NAMALWA (cell line): ENCODE measurements at regions not wholly inside any gene's neighbourhood (a gene's known extent, or its start where the extent isn't known, plus 50 kb on each side); places are given as distances from the start of the nearest gene placed in this dataset.
A peak's percentile ranks its signal among the peaks of the same experiment; 100 is the strongest.
"Not testable (repeated sequence)": the region's sequence is repeated elsewhere in the genome, so short reads cannot be mapped to it uniquely, and the experiment has no call there.

ENCODE experiments used
- DNase-seq: peaks from one replicate; pipeline ENCODE4 v3.0.0-alpha.2; 2015; ENCODE audit warnings: low spot score

DNA sequence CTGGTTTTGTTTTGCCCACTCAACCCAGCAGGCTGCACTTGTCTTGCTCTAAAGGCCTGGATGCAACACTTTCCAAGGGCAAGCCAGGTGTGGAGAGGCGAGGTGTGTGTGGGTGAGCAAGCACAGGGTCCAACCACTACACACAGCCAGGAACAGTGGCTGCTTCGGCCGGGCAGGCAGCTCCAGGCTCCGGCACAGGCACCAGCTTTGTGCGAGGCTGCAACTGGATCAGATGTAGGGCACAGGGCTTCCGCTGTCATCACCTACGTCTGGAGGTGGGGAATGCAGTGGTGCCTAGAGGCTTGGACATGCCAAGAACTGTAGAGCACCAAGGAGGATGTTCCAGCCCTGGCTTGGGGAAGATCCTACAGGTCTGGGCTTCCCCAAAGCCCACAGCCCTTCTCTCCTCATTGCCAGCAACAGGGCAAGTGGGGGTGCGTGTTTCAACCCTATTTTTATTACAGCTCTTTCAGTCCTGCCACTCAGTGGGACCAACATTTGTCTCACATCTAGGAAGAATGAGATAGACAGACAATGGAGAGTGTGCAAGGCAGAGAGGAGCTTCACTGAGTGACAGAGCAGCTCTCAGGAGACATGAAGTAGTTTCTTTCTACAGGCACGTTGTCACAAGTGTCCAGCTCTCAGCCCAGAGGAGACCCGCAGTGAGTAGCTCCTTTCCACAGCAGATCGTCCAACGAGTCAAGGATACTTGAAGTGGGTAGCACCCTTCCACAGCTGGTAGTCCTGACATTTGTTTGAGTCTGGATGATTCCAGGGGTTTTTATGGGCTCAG lies 622.2 kb downstream of the CDH9 start:
- DNase-seq: no peak

DNA sequence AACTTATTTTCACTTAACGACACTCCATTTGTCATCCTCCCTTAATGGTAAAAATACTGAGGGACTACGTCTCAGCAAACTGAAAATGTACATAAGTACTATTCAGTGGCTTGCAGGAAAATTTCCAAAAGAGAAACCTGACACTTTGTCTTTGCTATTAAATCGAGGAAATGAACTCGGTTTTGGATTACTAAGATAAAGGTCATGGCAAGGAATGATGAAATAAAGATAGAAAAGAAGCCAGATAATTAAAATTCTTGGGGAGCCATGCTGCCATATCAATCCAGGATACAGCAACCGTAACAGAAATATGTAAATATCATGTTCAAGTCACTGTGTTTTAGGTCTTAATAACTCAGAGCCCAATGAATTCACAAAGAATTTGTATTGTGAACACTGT lies 647.8 kb downstream of the CDH9 start:
- DNase-seq: no peak

DNA sequence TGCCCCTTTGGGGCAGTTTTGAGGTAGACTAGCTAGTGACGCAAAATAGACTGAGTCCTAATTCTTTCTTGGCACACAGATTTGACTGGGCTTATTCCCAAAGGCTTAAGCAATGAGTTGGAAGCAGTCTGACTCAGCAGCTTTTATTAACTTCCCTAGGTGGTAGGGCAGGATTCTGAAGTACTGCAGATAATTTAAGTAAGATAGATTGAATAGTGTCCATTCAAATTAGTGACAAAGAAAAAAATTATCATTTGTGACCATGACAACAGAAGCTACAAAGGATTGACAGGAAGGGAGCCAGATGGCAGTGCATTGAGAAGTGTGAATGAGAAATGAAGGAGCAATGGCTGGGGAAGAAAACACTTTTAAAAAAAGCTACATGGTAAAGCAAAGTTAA lies 649.4 kb downstream of the CDH9 start:
- no peak for DNase-seq

DNA sequence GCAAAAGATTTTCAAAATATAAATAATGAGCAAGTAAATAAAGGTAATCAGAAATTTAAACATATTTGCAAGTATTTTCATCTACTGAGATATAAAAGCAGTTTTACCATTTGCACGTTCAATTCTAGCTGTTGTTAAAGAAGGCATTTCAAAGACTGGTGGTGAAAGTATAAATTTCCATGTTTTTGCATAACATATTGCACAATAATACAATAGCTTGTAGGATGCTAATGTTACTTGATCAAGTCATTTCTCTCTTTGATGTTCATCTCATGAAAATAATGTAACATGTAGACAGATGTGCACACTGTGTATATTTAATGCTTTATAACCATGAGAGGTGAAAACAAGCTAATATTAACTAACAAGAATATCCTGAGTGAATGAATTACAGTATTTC lies 651.9 kb downstream of the CDH9 start:
- DNase-seq: no peak

DNA sequence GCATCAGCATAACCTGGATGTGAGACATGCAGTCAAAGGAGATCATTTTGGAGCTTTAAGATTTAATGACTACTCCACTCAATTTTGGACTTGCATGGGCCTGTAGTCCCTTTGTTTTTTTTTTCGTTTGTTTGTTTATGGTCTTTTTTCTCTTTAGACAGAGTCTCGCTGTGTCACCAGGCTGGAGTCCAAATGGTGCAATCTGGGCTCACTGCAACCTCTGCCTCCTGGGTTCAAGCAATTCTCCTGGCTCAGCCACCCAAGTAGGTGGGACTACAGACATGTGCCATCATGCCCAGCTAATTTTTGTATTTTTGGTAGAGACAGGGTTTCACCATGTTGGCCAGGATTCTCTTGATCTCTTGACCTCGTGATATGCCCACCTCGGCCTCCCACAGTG lies 673.8 kb downstream of the CDH9 start:
- DNase-seq: not testable (repeated sequence)

DNA sequence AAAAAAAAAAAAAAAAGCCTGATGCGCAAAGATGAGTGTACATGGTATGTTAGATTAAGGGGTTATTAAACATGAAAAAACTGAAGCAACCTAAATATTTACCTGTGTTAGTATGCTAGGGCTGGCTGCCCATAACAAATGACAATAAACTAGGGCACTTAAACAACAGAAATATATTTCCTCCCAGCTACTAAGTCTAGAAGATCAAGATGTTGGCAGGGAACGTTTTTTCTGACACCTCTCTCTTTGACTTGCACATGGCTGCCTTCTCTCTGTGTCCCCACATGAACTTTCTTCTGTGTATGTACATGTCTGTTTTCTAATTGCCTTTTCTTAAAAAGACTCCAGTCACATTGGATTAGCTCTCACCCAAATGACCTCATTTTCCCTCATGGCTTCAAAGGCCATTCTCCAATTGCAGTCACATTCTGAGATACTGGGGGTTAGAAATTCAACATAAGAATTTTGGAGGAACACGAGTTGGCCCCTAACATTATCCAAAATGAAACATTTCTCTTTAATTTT lies 694.5 kb downstream of the CDH9 start:
- DNase-seq: no peak

DNA sequence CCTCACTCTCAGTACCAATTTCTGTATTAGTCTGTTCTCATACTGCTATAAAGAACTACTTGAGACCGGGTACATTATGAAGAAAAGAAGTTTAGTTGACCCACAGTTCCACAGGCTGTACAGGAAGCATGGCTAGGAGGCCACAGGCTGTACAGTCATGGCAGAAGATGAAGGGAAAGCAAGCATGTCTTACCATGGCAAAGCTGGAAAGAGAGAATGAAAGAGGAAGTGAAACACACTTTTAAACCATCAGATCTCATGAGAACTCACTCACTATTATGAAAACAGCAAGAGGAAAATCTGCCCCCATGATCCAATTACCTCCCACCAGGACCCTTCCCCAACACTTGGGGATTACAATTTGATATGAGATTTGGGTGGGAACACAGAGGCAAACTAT lies 698.8 kb downstream of the CDH9 start:
- peak; percentile 14 for DNase-seq

DNA sequence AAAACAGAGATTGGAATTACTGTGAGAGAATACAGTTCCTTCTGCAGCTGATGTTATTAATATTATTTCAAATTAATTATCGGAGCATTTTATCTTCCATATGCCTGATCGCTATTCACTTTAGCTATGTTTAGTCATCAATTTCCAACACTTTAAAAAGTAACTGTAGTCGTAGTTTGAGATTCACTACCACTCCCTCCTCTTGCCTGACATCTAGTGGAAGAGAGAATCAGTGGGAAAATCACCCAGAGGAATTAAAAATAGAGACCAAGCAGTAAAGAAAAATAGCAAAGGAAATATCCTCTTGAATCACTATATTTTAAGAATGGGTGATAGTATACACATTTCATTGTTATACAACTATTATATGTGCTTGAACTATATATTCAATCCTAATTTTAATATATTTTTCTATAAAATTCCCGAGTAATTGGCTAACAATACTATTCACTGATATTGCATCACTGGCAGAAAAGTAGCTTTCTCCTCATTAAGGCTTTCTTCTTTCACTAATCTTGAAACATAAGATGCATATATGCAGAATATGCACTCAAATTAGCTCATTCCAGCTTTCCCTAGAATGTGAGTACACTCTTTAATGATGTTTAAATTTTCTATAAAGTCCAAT lies 708.7 kb downstream of the CDH9 start:
- peak; percentile 38 for DNase-seq

DNA sequence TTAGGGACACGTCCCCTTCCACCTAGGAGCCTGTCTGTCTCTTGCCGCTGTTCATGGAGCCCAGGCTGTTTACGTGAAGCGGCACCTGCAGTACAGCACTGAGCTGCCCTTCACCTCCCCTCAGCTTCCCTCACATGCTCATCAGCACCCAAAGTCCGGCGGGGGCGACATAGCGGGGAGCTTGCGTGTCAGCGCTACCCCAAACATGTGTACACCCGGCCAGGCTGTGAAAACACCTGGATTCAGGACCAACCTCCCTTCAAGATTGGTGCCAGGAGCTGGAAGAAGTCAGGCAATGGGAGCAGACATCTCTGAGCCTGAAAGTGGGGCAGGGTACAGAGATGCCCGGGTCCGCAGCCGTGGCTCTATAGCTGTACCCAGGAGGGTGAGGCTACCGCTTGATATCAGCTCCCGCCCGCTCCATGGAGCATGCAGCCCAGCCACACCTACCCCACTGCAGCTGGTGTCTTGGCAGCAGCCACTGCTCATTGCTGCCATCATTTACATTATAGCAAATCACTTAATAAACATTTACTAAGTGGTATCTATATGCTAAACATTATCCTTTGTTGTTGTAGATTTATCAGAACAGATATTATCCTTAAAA lies 712.1 kb downstream of the CDH9 start:
- DNase-seq: no peak

DNA sequence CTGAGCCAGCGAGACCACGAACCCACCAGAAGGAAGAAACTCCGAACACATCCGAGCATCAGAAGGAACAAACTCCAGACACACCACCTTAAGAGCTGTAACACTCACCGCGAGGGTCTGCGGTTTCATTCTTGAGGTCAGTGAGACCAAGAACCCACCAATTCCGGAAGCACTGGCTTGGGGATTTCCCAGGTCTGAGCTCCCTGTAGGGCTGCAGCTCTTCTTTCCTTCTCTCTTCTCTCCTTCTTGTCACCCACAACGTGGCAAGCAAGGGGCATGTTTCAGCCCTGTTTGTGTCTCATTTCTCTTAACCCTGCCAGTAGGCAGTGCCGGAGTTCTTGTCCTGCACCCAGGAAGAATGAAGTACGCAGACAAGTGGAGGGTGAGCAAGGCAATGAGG lies 713.0 kb downstream of the CDH9 start:
- DNase-seq: not testable (repeated sequence)

DNA sequence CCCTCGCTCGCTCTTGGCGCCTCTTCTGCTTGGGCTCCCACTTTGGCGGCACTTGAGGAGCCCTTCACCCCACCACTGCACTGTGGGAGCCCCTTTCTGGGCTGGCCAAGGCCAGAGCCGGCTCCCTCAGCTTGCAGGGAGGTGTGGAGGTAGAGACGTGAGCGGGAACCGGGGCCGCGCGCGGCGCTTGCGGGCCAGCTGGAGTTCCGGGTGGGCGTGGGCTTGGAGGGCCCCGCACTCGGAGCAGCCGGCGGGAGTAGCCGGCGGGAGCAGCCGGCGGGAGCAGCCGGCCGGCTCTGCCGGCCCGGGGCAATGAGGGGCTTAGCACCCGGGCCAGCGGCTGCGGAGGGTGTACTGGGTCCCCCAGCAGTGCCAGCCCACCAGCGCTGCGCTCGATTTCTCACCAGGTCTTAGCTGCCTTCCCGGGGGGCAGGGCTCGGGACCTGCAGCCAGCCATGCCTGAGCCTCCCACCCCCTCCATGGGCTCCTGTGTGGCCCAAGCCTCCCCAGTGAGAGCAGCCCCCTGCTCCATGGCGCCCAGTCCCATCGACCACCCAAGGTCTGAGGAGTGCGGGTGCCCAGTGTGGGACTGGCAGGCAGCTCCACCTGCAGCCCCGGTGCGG lies 714.0 kb downstream of the CDH9 start:
- not testable (repeated sequence) for DNase-seq

DNA sequence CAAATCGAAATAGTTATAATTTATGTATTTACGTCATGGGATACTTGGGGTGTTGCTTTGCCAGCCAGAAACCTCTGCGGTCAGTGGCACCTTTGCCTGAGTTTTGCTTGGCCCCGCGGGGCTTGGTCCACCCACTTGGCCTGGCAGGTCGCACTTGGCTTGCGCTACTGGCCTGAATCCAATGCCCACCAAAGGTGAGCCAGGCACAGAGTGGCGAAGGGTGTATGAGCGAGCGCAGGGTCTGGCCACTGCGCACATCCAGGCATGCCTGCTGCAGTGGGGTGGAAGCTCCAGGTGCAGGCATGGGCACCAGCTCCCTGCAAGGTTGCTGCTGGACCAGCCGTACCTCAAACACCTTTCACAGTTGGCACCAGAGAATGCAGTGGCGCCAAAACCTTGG lies 714.6 kb downstream of the CDH9 start:
- no peak for DNase-seq

DNA sequence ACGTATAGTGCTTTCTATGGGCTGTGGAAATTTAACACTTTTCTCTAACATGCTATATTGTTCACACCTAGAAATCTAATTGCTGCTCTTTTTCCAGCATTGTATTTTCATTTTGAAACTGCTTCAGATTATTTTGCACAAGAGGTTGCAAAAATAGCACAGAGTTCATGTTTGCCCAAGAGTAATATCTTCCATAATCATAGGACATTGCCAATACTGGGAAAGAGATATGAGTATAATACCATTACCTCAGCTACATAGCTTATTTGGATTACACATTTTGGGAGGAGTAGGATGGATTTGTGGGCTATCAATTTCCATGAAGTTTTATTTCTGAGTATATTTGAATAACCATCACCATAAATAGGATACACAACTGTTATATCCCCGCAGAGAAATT lies 717.1 kb downstream of the CDH9 start:
- no peak for DNase-seq

DNA sequence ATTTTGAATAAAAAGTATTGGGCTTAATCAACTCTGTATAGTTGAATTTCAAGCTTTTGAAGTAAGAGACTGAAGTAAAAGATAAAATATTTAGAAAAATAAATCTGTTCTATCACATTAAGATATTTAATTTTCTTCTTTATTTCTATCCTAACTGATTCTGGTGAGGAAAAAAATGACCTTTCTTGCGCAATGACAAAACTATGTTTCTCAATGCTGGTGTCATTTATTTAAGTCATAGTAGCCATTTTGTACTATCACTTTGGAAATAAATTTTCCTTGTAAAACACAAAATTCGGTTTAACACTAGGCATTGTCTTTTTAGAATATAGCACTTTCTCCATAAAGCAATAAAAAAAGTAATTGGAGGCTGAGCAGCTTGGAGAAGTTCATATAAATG lies 728.0 kb downstream of the CDH9 start:
- DNase-seq: no peak

DNA sequence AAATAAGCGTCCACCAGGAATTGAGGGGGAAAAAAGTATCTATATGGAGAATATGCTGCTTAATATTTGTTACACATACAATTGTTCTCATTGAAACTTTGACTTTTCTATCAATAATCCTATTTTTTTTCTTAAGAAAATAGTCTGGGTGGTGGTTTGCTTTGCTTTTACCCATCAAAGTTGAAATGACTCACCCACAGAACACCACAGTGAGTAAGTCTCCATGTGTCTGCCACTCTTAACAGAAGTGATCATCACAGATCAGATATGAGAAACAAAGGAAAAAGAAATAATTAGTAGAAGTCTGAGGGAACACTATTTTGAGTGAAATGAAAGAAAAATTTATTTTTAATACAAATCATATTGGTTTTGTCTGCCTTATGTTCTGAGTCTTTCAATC lies 742.8 kb downstream of the CDH9 start:
- no peak for DNase-seq

DNA sequence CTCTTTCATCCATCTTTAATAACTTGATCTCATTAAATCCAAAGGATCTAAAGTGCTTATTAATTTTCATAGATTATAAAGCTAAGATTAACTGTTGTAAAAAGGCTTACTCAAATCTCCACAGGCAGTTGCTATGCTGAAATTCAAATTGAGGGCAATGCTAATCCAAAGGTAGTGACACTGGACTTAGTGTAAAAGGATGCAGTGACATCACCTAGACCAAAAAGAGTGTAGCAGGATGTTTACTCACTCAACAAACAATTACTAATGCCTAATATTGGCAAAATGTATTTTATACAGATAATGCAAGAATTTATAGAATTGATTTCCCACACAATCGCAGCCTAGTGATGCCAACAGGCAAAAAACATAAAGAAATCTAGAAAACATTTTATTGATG lies 756.2 kb downstream of the CDH9 start:
- DNase-seq: no peak

DNA sequence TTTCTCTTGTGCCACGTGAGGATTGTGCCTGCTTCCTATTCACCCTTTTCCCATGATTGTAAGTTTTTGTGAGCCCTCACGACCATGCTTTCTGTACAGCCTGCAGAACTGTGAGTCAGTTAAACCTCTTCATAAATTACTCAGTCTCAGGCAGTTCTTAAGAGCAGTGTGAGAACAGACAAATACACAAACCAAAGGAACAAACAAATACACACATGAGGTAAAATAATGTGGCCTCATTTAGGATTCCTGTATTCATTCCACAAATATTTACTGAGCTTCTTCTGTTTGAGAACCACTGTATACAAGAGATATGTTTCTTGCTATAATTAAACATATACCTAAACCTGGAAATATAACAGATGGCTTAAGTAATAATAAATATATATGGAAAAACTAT lies 760.3 kb downstream of the CDH9 start:
- no peak for DNase-seq

DNA sequence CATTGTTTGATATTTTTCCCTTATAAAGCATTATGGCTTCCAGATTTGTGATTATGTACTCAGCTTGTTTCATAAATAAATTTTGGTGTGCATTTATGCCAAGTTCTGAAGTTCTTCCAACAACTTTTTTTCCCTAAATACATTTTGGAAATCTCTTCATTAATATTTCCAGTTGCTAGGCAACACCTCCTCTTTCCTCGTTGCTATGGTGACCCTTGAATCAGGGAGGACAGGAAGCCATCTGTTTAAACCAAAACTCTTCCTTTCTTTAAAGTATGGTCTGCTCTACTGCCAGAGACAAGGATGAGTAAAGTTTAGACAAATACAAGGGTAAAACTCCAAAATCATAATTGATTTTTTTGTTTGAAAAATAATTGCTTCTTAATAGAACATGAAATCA lies 779.3 kb downstream of the CDH9 start:
- DNase-seq: no peak

DNA sequence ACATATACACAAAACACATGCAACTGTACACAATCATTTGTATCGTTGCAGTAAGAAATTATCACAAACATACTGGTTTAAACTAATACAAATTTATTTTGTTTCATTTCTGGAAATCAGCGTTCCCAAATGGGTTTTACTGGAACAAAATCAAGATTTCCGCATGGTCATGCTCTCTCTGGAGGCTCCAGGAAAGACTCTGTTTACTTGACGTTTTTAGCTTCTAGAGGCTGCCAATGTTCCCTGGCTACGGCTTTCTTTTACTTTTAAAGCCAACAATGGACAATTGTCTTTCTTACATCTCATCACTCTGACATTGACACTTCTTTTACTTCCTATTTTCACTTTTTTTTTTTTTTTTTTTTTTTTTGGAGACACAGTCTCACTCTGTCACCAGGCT lies 793.1 kb downstream of the CDH9 start:
- DNase-seq: no peak

DNA sequence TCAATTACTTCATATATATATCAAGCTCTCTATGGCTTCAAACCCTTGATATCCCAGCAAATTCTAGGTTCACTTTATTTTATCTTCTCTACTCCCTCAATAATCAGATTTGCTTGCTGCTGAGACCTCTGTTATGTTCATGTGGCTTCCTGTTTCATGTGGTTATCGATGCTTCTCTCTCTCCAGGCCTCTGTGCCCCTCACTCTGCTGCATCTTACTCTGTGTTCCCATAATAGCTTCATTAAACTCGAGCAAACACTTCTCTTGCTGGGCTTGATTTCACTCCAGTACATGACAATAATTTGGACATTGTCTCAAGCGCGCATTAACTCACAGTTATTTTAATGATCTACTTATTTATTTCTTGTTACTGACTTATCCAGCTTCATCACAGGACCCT lies 798.8 kb downstream of the CDH9 start:
- no peak for DNase-seq

DNA sequence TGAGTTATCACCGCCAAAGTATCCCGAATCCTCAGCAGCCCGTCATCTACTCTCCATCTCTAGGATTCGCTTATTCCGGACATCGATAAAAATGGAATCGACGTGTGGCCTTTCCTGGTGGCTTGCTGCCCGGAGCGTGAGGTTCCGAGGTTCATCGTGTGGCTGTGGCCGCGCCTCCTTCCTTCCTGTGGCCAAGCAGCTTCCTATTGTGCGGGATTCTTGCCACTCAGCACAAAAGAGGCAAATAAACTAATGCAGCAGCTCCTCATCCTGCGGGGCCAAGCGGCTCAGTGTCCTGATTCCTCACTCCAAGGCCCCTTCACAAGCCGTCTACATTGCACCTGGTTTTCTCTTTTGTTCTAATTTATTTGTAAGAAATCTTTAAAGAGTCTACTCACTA lies 800.9 kb downstream of the CDH9 start:
- no peak for DNase-seq

DNA sequence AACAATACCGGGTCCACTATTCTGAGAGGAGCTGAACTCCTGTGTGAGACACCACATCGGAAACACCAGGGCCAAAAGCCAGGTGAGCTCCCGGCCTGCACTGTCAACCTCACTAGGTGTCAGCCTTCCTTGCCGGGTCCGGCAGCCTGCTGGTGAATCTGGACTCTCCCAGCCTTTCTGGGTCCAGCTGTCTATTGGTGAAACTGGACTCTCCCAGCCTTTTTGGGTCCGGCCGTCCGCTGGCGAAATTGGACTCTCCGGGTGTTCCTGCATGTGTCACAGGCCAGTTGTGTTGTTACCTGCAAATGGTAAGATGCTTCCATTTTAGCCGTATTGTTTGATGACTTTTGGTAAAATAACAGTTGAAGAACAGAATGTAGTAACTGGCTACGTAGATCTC lies 801.5 kb downstream of the CDH9 start:
- DNase-seq: no peak

DNA sequence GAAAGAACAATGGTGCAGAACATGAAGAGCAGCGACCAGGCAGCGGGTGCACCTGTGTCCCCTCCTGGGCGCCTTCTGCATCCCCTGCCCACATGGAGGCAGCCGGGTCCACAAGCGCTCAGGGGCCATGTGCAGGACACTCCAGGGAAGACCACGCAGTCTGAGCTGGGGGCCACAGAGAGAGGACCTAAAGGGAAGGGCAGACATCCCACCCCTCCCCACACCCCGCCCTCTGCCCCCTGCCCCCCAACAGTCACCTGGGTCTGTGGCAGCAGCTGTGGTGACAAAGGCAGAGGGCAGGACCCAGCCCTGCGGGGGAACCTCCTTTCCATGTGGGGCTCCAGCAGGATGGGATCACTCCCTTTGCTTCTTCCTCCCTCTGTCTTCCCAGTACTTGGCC lies 805.7 kb downstream of the CDH9 start:
- no peak for DNase-seq
